H1 (cell line): ENCODE measurements at regions not wholly inside any gene's neighbourhood (a gene's known extent, or its start where the extent isn't known, plus 50 kb on each side); places are given as distances from the start of the nearest gene placed in this dataset.

ENCODE experiments used
- GABPA ChIP-seq: IDR thresholded peaks from 2 replicates; pipeline ENCODE4 v1.6.1; 2011; ENCODE audit warnings: mild to moderate bottlenecking, low read length, moderate library complexity, borderline replicate concordance; ENCODE audit not compliant: insufficient read depth
- GTF2F1 ChIP-seq: IDR thresholded peaks from 2 replicates; pipeline ENCODE4 v1.6.1; 2012; ENCODE audit warnings: low read depth, low read length, improper control_type of control experiment, borderline replicate concordance
- HDAC2 ChIP-seq, 2 experiments: fragments of 300-600 bp in 1 of 2; sonication (generic) in 1 of 2; IDR thresholded peaks; 2 replicates each; pipeline ENCODE4 v1.6.1; 2011 to 2012; ENCODE audit warnings: low read depth in 2 of 2, low read length in 2 of 2, mild to moderate bottlenecking in 2 of 2, moderate library complexity in 2 of 2, borderline replicate concordance in 1 of 2, inconsistent platforms in 1 of 2
- HDAC6 ChIP-seq: IDR thresholded peaks from one replicate; pipeline ENCODE4 v1.7.1; 2012; ENCODE audit warnings: low read depth, mild to moderate bottlenecking, inconsistent platforms, low read length, moderate library complexity
- KDM5A ChIP-seq: fragments of 200-600 bp; IDR thresholded peaks from 2 replicates; pipeline ENCODE4 v1.7.1; 2012; ENCODE audit warnings: mild to moderate bottlenecking, low read length, inconsistent platforms, mixed read lengths
- PHF8 ChIP-seq: fragments of 200-600 bp; sonication (generic); conservative IDR thresholded peaks from 2 replicates; pipeline ENCODE4 v1.7.1; 2012; ENCODE audit warnings: low read depth, mild to moderate bottlenecking, inconsistent platforms, low read length, moderate library complexity
- POLR2A ChIP-seq, 2 experiments: IDR thresholded peaks; 1 replicate in 1 of 2; 2 replicates in 1 of 2; pipeline ENCODE4 v1.6.1; 2011; ENCODE audit warnings: low read depth in 2 of 2, low read length in 2 of 2, mild to moderate bottlenecking in 2 of 2; ENCODE audit errors: control extremely low read depth in 1 of 2
- POLR2AphosphoS5 ChIP-seq: IDR thresholded peaks from 2 replicates; pipeline ENCODE4 v1.6.1; 2011; ENCODE audit warnings: low read depth, low read length
- RNF2 ChIP-seq: fragments of 200-900, 300-1000 bp; sonication (generic); IDR thresholded peaks from 2 replicates; pipeline ENCODE4 v1.7.1; 2016; ENCODE audit warnings: borderline replicate concordance, low read depth, mild to moderate bottlenecking, antibody characterized with exemption, low read length; ENCODE audit not compliant: poor library complexity, severe bottlenecking; ENCODE audit errors: missing control alignments
- SP1 ChIP-seq: IDR thresholded peaks from 2 replicates; pipeline ENCODE4 v1.6.1; 2011; ENCODE audit warnings: low read depth, low read length
- SP4 ChIP-seq: IDR thresholded peaks from 2 replicates; pipeline ENCODE4 v1.6.1; 2012; ENCODE audit warnings: low read length, inconsistent platforms
- SUZ12 ChIP-seq: fragments of 200-600 bp; sonication (generic); IDR thresholded peaks from 2 replicates; pipeline ENCODE4 v1.6.1; 2012; ENCODE audit warnings: mild to moderate bottlenecking, inconsistent platforms, low read length, moderate library complexity, mixed read lengths
- TF ChIP-seq, protein P1 (sequence below), 3 experiments: IDR thresholded peaks; 1 replicate in 2 of 3; 2 replicates in 1 of 3; pipeline versions ENCODE4 v1.5.1 to v1.6.1; 2011; ENCODE audit warnings: low read length in 3 of 3, mild to moderate bottlenecking in 3 of 3, inconsistent platforms in 2 of 3, low read depth in 1 of 3, moderate library complexity in 1 of 3; ENCODE audit not compliant: insufficient read depth in 1 of 3; ENCODE audit errors: control extremely low read depth in 1 of 3
- TF ChIP-seq, protein P2 (sequence below): IDR thresholded peaks from 2 replicates; pipeline ENCODE4 v1.6.1; 2011; ENCODE audit warnings: low read length, improper control_type of control experiment

DNA sequence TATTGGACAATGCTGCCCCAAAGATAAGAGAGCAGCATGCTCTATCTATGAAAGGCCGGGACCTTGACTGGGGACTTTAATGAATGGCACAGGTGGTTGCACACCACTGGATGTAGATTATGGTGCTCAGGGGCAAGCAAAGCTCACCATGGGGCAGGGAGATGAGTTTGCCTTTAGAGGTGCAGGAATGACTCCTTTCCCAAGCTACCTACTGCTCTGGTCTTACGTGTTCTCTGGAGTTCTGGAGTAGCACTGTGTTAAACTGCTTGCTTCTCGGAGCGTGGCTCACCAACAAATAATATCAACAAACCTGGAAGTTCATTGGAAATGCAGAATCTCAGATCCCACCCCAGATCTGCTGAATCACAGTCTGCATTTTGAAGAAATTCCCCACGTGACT is 445.3 kb downstream of the RPS24 start:
- TF ChIP-seq GTF2F1 (no peak), SUZ12 (no peak), PHF8 (no peak), SP4 (no peak), GABPA (no peak), POLR2A (IDR thresholded peaks at IDR 0.05; ENCODE audit: control extremely low read depth in 1 of 2, low read depth in 2 of 2, low read length in 2 of 2) (no peak), KDM5A (no peak), HDAC6 (no peak), POLR2AphosphoS5 (no peak), SP1 (no peak), RNF2 (no peak), HDAC2 (IDR thresholded peaks at IDR 0.05; ENCODE audit: borderline replicate concordance in 1 of 2, low read depth in 2 of 2, low read length in 2 of 2) (no peak)
- TF ChIP-seq, protein P1, sequence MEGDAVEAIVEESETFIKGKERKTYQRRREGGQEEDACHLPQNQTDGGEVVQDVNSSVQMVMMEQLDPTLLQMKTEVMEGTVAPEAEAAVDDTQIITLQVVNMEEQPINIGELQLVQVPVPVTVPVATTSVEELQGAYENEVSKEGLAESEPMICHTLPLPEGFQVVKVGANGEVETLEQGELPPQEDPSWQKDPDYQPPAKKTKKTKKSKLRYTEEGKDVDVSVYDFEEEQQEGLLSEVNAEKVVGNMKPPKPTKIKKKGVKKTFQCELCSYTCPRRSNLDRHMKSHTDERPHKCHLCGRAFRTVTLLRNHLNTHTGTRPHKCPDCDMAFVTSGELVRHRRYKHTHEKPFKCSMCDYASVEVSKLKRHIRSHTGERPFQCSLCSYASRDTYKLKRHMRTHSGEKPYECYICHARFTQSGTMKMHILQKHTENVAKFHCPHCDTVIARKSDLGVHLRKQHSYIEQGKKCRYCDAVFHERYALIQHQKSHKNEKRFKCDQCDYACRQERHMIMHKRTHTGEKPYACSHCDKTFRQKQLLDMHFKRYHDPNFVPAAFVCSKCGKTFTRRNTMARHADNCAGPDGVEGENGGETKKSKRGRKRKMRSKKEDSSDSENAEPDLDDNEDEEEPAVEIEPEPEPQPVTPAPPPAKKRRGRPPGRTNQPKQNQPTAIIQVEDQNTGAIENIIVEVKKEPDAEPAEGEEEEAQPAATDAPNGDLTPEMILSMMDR (IDR thresholded peaks at IDR 0.05; ENCODE audit: control extremely low read depth in 1 of 3, insufficient read depth in 1 of 3, low read depth in 1 of 3, low read length in 3 of 3): no peak
- TF ChIP-seq, protein P2, sequence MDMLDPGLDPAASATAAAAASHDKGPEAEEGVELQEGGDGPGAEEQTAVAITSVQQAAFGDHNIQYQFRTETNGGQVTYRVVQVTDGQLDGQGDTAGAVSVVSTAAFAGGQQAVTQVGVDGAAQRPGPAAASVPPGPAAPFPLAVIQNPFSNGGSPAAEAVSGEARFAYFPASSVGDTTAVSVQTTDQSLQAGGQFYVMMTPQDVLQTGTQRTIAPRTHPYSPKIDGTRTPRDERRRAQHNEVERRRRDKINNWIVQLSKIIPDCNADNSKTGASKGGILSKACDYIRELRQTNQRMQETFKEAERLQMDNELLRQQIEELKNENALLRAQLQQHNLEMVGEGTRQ: no peak
